Glutamatergic neuron (in vitro differentiated cells): ENCODE measurements at regions not wholly inside any gene's neighbourhood (a gene's known extent, or its start where the extent isn't known, plus 50 kb on each side); places are given as distances from the start of the nearest gene placed in this dataset.

Experiments used
- DNase-seq: peaks from one replicate; pipeline ENCODE4 v3.0.0; 2022
- H3K27ac Mint-ChIP-seq: one replicate; pipeline ENCODE4 v1.8.0; 2020; ENCODE audit warnings: mild to moderate bottlenecking, mixed read lengths, inconsistent platforms; ENCODE audit not compliant: unreplicated experiment
- H3K27me3 Mint-ChIP-seq: one replicate; pipeline ENCODE4 v1.8.0; 2020; ENCODE audit warnings: mild to moderate bottlenecking, moderate library complexity, mixed read lengths, inconsistent platforms; ENCODE audit not compliant: unreplicated experiment
- H3K36me3 Mint-ChIP-seq: one replicate; pipeline ENCODE4 v1.8.0; 2020; ENCODE audit warnings: mild to moderate bottlenecking, mixed read lengths, inconsistent platforms; ENCODE audit not compliant: unreplicated experiment
- H3K4me1 Mint-ChIP-seq: one replicate; pipeline ENCODE4 v1.8.0; 2020; ENCODE audit warnings: mild to moderate bottlenecking, low read depth, mixed read lengths, inconsistent platforms; ENCODE audit not compliant: unreplicated experiment
- H3K4me3 Mint-ChIP-seq: one replicate; pipeline ENCODE4 v1.8.0; 2020; ENCODE audit warnings: mild to moderate bottlenecking, mixed read lengths, inconsistent platforms; ENCODE audit not compliant: unreplicated experiment
- H3K9me3 Mint-ChIP-seq: one replicate; pipeline ENCODE4 v1.8.0; 2020; ENCODE audit warnings: mild to moderate bottlenecking, moderate library complexity, mixed read lengths, inconsistent platforms; ENCODE audit not compliant: unreplicated experiment
- CTCF ChIP-seq: fragments of 200-600 bp; sonication (generic); IDR thresholded peaks from one replicate; pipeline ENCODE4 v1.5.0; 2021; ENCODE audit not compliant: partially characterized antibody, unreplicated experiment

- no peak for TF ChIP-seq CTCF
- DNase-seq: no peak
- Mint-ChIP-seq H3K27ac (no peak overlapping the region), H3K36me3 (peaks cover 7% of the 10 kb centered on the region), H3K4me3 (no peak overlapping the region), H3K9me3 (no peaks in the 10 kb centered on the region), H3K4me1 (no peaks in the 10 kb centered on the region), H3K27me3 (peaks cover 6% of the 10 kb centered on the region)
Measured at GRCh38 chr21:39109596-39110210, 73.5 kb downstream of the PSMG1 start.

- no peaks in the 10 kb centered on the region for H3K9me3 Mint-ChIP-seq
- no peak for DNase-seq
Measured at GRCh38 chr21:39109163-39109530, 74.1 kb downstream of the PSMG1 start.

GRCh38 chr21:39108291-39109162 is 74.7 kb downstream of the PSMG1 start:
- Mint-ChIP-seq H3K27me3 (peaks cover 4% of the 10 kb centered on the region), H3K4me3 (no peak overlapping the region), H3K36me3 (peaks cover 7% of the 10 kb centered on the region), H3K4me1 (no peaks in the 10 kb centered on the region), H3K27ac (no peak overlapping the region), H3K9me3 (no peaks in the 10 kb centered on the region)
- no peak for DNase-seq
- no peak for TF ChIP-seq CTCF

More at GRCh38 chr21:39109163-39109530, 74.1 kb downstream of the PSMG1 start:
- Mint-ChIP-seq H3K4me1 (no peaks in the 10 kb centered on the region), H3K27ac (no peak overlapping the region), H3K36me3 (peaks cover 7% of the 10 kb centered on the region), H3K27me3 (peaks cover 6% of the 10 kb centered on the region), H3K4me3 (no peak overlapping the region)
- TF ChIP-seq CTCF: no peak

DNA sequence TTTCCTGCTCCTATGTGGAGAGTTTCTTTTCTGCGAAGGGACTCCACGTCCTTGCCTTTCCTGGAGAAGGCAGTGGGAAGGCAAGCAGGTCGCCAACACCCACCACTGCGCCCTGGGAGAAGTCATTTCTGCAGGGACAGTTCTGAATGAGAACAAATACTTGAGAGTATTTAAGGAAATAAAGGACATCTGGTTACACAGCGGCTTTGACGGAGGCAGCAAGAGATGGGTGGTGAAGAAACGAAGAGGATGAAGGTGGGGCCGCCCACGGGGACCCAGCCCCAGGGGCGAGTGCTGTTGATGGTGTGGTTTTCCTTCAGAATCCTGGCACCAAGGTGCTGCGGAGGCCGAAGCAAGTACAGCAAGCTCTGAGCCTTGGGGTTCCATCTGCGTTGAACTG is 75.5 kb downstream of the PSMG1 start:
- no peak for TF ChIP-seq CTCF
- H3K4me1 Mint-ChIP-seq: no peaks in the 10 kb centered on the region
- no peaks in the 10 kb centered on the region for H3K9me3 Mint-ChIP-seq
- no peak for DNase-seq
- H3K27me3 Mint-ChIP-seq: peaks cover 4% of the 10 kb centered on the region
- no peak overlapping the region for H3K4me3 Mint-ChIP-seq
- H3K36me3 Mint-ChIP-seq: peaks cover 7% of the 10 kb centered on the region
- no peak overlapping the region for H3K27ac Mint-ChIP-seq

DNA sequence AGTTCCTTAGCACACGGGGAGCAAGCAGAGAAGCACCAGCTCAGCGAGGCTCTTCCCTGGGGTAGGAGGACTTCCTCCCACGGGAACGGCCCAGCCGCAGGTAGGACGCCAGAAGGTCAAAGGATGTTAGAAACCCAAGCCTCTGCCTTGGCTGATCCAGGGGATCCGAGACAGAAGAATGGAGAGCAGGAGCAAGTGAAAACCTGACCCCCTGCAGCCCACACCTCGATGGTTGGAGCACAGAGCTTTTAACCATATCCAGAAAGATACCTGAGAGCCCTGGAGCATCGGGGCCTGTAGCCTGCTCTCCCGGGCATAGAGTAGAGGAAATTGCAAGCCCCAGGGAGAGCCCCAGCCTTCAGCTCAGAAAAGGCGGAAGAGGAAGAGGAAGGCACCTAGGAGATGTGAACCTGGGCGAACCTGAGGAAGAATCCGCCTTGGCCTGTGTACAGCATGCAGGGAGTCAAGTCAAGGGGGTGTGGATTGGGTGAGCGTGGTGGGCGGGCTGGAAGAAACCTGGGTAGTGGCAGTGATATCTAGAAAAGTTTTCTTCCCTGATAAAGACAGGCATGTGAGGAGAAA is 76.3 kb downstream of the PSMG1 start:
- H3K4me1 Mint-ChIP-seq: no peaks in the 10 kb centered on the region
- no peak overlapping the region for H3K27ac Mint-ChIP-seq
- no peak for DNase-seq

More for the DNA sequence above, 76.3 kb downstream of the PSMG1 start:
- Mint-ChIP-seq H3K36me3 (peaks cover 7% of the 10 kb centered on the region), H3K27me3 (peaks cover 4% of the 10 kb centered on the region), H3K9me3 (no peaks in the 10 kb centered on the region), H3K4me3 (no peak overlapping the region)
- TF ChIP-seq CTCF: no peak
